OCI-LY3 (cell line): ENCODE measurements at regions not wholly inside any gene's neighbourhood (a gene's known extent, or its start where the extent isn't known, plus 50 kb on each side); places are given as distances from the start of the nearest gene placed in this dataset.

Experiments used
- H2AFZ ChIP-seq: fragments of 200-600, 300-600 bp; shearing (Covaris generic); 2 replicates; pipeline ENCODE4 v1.6.0; 2014; ENCODE audit warnings: antibody characterized with exemption, low read depth, low read length
- H3K27ac ChIP-seq: fragments of 200-600, 300-600 bp; sonication (generic); 2 replicates; pipeline ENCODE4 v1.5.1; 2014; ENCODE audit warnings: mild to moderate bottlenecking, low read length, moderate library complexity, mixed read lengths
- H3K27me3 ChIP-seq: fragments of 200-600, 300-600 bp; sonication (generic); 2 replicates; pipeline ENCODE4 v1.6.1; 2014; ENCODE audit warnings: low read depth, low read length, mixed read lengths
- H3K36me3 ChIP-seq: fragments of 200-600, 300-600 bp; sonication (generic); replicated peaks from 2 replicates; pipeline ENCODE3; 2014; ENCODE audit warnings: low read depth, low read length, mixed read lengths
- H3K4me1 ChIP-seq: fragments of 300-600, 200-600 bp; sonication (generic); 2 replicates; pipeline ENCODE4 v1.6.1; 2014; ENCODE audit warnings: low read length, mixed read lengths
- H3K4me2 ChIP-seq: fragments of 200-600, 300-600 bp; sonication (generic); 2 replicates; pipeline ENCODE4 v1.6.1; 2014; ENCODE audit warnings: low read length, mixed read lengths
- H3K4me3 ChIP-seq: fragments of 300-600, 200-600 bp; sonication (generic); 2 replicates; pipeline ENCODE4 v1.5.1; 2014; ENCODE audit warnings: antibody characterized with exemption, mild to moderate bottlenecking, low read length, moderate library complexity
- H3K79me2 ChIP-seq: fragments of 300-600, 200-600 bp; shearing (Covaris generic); 2 replicates; pipeline ENCODE4 v1.6.1; 2014; ENCODE audit warnings: mild to moderate bottlenecking, low read length, mixed read lengths
- H3K9ac ChIP-seq: fragments of 300-600, 200-600 bp; shearing (Covaris generic); 2 replicates; pipeline ENCODE4 v1.6.0; 2014; ENCODE audit warnings: mild to moderate bottlenecking, low read length, moderate library complexity
- H3K9me3 ChIP-seq: fragments of 200-600, 300-600 bp; shearing (Covaris generic); 2 replicates; pipeline ENCODE4 v1.6.1; 2014; ENCODE audit warnings: low read length, mixed read lengths; ENCODE audit not compliant: insufficient read depth
- H4K20me1 ChIP-seq: fragments of 200-600, 300-600 bp; sonication (generic); 2 replicates; pipeline ENCODE4 v1.6.1; 2016; ENCODE audit warnings: low read length, mixed read lengths; ENCODE audit not compliant: insufficient read depth
- CTCF ChIP-seq: fragments of 200-600, 300-600 bp; sonication (generic); IDR thresholded peaks from 2 replicates; pipeline ENCODE4 v1.5.1; 2014; ENCODE audit warnings: antibody characterized with exemption, low read length, low read depth
- EZH2phosphoT487 ChIP-seq: fragments of 200-600 bp; shearing (Covaris generic); IDR thresholded peaks from 2 replicates; pipeline ENCODE4 v1.6.1; 2018; ENCODE audit warnings: antibody characterized with exemption, mixed run types, low read depth

DNA sequence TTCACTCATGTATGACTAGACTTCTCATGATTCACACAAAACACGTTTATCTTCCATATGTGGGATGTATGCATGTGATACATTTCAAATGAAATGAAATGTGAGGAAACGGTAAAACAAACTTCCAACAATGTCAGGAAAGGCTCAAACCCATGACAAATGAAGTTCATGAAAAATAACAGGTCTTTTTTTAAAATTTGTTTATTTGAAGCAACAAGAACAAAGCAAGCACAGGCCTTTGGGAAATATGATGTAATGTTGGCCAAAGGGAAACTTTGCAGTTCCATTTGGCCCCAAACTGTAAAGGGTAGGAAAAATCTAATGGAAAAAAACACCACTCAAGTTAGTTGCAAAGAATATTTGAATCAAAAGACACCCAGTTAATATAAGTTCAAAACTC lies 463.8 kb upstream of the ARGLU1 start:
- Histone ChIP-seq H2AFZ (no peak overlapping the region), H3K4me3 (no peak overlapping the region), H3K79me2 (no peaks in the 10 kb centered on the region), H3K9me3 (no peaks in the 10 kb centered on the region), H3K27me3 (no peaks in the 10 kb centered on the region), H3K36me3 (no peaks in the 10 kb centered on the region), H3K4me1 (no peaks in the 10 kb centered on the region), H4K20me1 (no peaks in the 10 kb centered on the region), H3K27ac (no peak overlapping the region), H3K4me2 (no peak overlapping the region), H3K9ac (no peak overlapping the region)
- TF ChIP-seq CTCF (no peak), EZH2phosphoT487 (no peak)

DNA sequence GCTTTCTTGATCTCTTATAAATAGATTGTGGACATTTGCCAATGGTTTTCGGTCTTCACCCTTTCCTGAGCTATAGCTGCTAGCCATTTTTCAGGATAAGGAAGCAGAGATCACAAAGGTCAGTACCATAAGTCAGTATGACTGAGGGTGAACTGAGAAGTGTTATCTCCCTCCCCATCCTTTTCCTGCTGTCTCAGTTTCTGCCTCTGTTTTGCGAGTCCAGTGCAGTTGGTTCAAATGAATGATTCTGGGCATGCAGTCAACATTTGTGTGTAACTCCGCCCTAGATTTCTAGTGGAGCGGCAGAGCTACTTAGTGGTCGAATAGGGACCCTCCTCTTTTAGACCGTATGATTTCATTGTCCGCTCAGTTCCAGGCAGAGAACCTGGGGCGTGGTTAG lies 460.8 kb upstream of the ARGLU1 start:
- H3K4me2 ChIP-seq, result no peak overlapping the region
- H2AFZ ChIP-seq, result no peak overlapping the region
- H3K79me2 ChIP-seq, result no peaks in the 10 kb centered on the region
- no peaks in the 10 kb centered on the region for H4K20me1 ChIP-seq
- no peaks in the 10 kb centered on the region for H3K36me3 ChIP-seq
- TF ChIP-seq CTCF (no peak), EZH2phosphoT487 (no peak)
- no peaks in the 10 kb centered on the region for H3K9me3 ChIP-seq
- H3K4me1 ChIP-seq, result no peaks in the 10 kb centered on the region
- no peak overlapping the region for H3K9ac ChIP-seq
- H3K4me3 ChIP-seq, result no peak overlapping the region
- no peak overlapping the region for H3K27ac ChIP-seq
- no peaks in the 10 kb centered on the region for H3K27me3 ChIP-seq

GRCh38 chr13:107025991-107026390 lies 458.1 kb upstream of the ARGLU1 start:
- Histone ChIP-seq H3K4me2 (no peak overlapping the region), H2AFZ (no peak overlapping the region), H3K9ac (no peak overlapping the region), H4K20me1 (no peaks in the 10 kb centered on the region), H3K9me3 (no peaks in the 10 kb centered on the region), H3K4me3 (no peak overlapping the region), H3K27ac (no peak overlapping the region), H3K79me2 (no peaks in the 10 kb centered on the region), H3K27me3 (no peaks in the 10 kb centered on the region), H3K4me1 (no peaks in the 10 kb centered on the region), H3K36me3 (no peaks in the 10 kb centered on the region)
- TF ChIP-seq EZH2phosphoT487, result no peak
- TF ChIP-seq CTCF, result no peak

GRCh38 chr13:107023335-107023734 lies 455.4 kb upstream of the ARGLU1 start:
- no peaks in the 10 kb centered on the region for H3K27me3 ChIP-seq
- no peak overlapping the region for H3K27ac ChIP-seq
- no peaks in the 10 kb centered on the region for H3K9me3 ChIP-seq
- no peaks in the 10 kb centered on the region for H3K4me1 ChIP-seq
- H3K36me3 ChIP-seq, result no peaks in the 10 kb centered on the region
- H3K9ac ChIP-seq, result no peak overlapping the region
- H2AFZ ChIP-seq, result no peak overlapping the region
- H4K20me1 ChIP-seq, result no peaks in the 10 kb centered on the region
- TF ChIP-seq CTCF (no peak), EZH2phosphoT487 (no peak)
- H3K4me3 ChIP-seq, result no peak overlapping the region
- no peak overlapping the region for H3K4me2 ChIP-seq
- H3K79me2 ChIP-seq, result no peaks in the 10 kb centered on the region
